Neuronal stem cell (in vitro differentiated cells): ENCODE measurements at regions not wholly inside any gene's neighbourhood (a gene's known extent, or its start where the extent isn't known, plus 50 kb on each side); places are given as distances from the start of the nearest gene placed in this dataset.

Experiments
- DNase-seq: peaks from one replicate; pipeline ENCODE4 v3.0.0-alpha.2; 2013; ENCODE audit warnings: low spot score
- H2AFZ ChIP-seq: one replicate; pipeline ENCODE4 v1.6.1; 2013; ENCODE audit warnings: mild to moderate bottlenecking, low read length, inconsistent platforms
- H2AK5ac ChIP-seq: 2 replicates; pipeline ENCODE4 v1.6.1; 2013; ENCODE audit warnings: low read depth, mild to moderate bottlenecking, inconsistent platforms, low read length, moderate library complexity, mixed read lengths
- H2BK120ac ChIP-seq: 2 replicates; pipeline ENCODE4 v1.6.1; 2013; ENCODE audit warnings: low read depth, mild to moderate bottlenecking, inconsistent platforms, low read length, moderate library complexity, mixed read lengths
- H2BK12ac ChIP-seq: one replicate; pipeline ENCODE4 v1.6.1; 2013; ENCODE audit warnings: low read length, inconsistent platforms
- H2BK15ac ChIP-seq: 2 replicates; pipeline ENCODE4 v1.6.1; 2013; ENCODE audit warnings: mild to moderate bottlenecking, low read length, inconsistent platforms, mixed read lengths
- H2BK5ac ChIP-seq: one replicate; pipeline ENCODE4 v1.6.1; 2013; ENCODE audit warnings: inconsistent platforms, mild to moderate bottlenecking, low read length, moderate library complexity
- H3K14ac ChIP-seq: one replicate; pipeline ENCODE4 v1.6.1; 2013; ENCODE audit warnings: low read length, inconsistent platforms
- H3K18ac ChIP-seq: 2 replicates; pipeline ENCODE4 v1.6.1; 2013; ENCODE audit warnings: low read length, inconsistent platforms
- H3K23ac ChIP-seq: 2 replicates; pipeline ENCODE4 v1.6.1; 2013; ENCODE audit warnings: low read depth, mild to moderate bottlenecking, mixed read lengths, low read length, inconsistent platforms; ENCODE audit not compliant: poor library complexity
- H3K27ac ChIP-seq: replicated peaks from 3 replicates; pipeline ENCODE4 v1.5.1; 2013; ENCODE audit warnings: low read length, inconsistent platforms
- H3K27me3 ChIP-seq, 3 experiments: 2 replicates each; pipeline ENCODE4 v1.6.1; 2013; ENCODE audit warnings: low read length in 3 of 3, mild to moderate bottlenecking in 2 of 3, inconsistent platforms in 1 of 3, low read depth in 1 of 3, mixed read lengths in 1 of 3, moderate library complexity in 1 of 3; ENCODE audit not compliant: control insufficient read depth in 3 of 3, insufficient read depth in 3 of 3
- H3K36me3 ChIP-seq, 2 donors: replicated peaks in 1 of 2; 2 replicates each; pipeline ENCODE4 v1.6.1; 2013; ENCODE audit warnings: low read length in 2 of 2; ENCODE audit not compliant: control insufficient read depth in 2 of 2, insufficient read depth in 2 of 2
- H3K4ac ChIP-seq: 2 replicates; pipeline ENCODE4 v1.6.1; 2013; ENCODE audit warnings: inconsistent platforms, mild to moderate bottlenecking, low read length, moderate library complexity
- H3K4me1 ChIP-seq, 2 donors: 1 replicate in 1 of 2; 2 replicates in 1 of 2; pipeline ENCODE4 v1.6.1; 2013; ENCODE audit warnings: low read length in 2 of 2, low read depth in 1 of 2; ENCODE audit not compliant: control insufficient read depth in 2 of 2, insufficient read depth in 1 of 2
- H3K4me2 ChIP-seq: one replicate; pipeline ENCODE4 v1.6.1; 2013; ENCODE audit warnings: mild to moderate bottlenecking, low read length, inconsistent platforms; ENCODE audit not compliant: insufficient read depth, poor library complexity, severe bottlenecking
- H3K4me3 ChIP-seq, 2 donors: 2 replicates each; pipeline ENCODE4 v1.5.1; 2013; ENCODE audit warnings: low read length in 2 of 2, mild to moderate bottlenecking in 2 of 2, inconsistent platforms in 1 of 2, moderate library complexity in 1 of 2
- H3K79me1 ChIP-seq: one replicate; pipeline ENCODE4 v1.6.1; 2013; ENCODE audit warnings: low read depth, mild to moderate bottlenecking, inconsistent platforms, low read length, moderate library complexity
- H3K9ac ChIP-seq: one replicate; pipeline ENCODE4 v1.6.1; 2013; ENCODE audit warnings: mild to moderate bottlenecking, low read depth, low read length, inconsistent platforms; ENCODE audit not compliant: poor library complexity
- H3K9me3 ChIP-seq, 2 donors: replicated peaks in 1 of 2; 2 replicates each; pipeline versions ENCODE3 to v1.6.1; 2013; ENCODE audit warnings: low read length in 2 of 2, mild to moderate bottlenecking in 2 of 2, inconsistent platforms in 1 of 2, low read depth in 1 of 2, mixed read lengths in 1 of 2, moderate library complexity in 1 of 2; ENCODE audit not compliant: control insufficient read depth in 2 of 2, insufficient read depth in 1 of 2
- H4K8ac ChIP-seq: one replicate; pipeline ENCODE4 v1.6.1; 2013; ENCODE audit warnings: low read depth, mild to moderate bottlenecking, inconsistent platforms, low read length, moderate library complexity
- H4K91ac ChIP-seq: one replicate; pipeline ENCODE4 v1.6.1; 2013; ENCODE audit warnings: low read length, low read depth, mild to moderate bottlenecking, inconsistent platforms; ENCODE audit not compliant: poor library complexity
- WGBS, 2 donors: extraction: QIAGEN DNeasy Blood & Tissue Kit; methylation state at CpG; one replicate each; pipeline ENCODE4 v1.1.7; 2013; ENCODE audit warnings: missing lambda C conversion rate in 2 of 2, mixed read lengths in 1 of 2; ENCODE audit not compliant: insufficient read length in 2 of 2, insufficient replicate concordance in 1 of 2; ENCODE audit errors: extremely low coverage in 2 of 2; 5-methylcytosine and 5-hydroxymethylcytosine counted together

DNA sequence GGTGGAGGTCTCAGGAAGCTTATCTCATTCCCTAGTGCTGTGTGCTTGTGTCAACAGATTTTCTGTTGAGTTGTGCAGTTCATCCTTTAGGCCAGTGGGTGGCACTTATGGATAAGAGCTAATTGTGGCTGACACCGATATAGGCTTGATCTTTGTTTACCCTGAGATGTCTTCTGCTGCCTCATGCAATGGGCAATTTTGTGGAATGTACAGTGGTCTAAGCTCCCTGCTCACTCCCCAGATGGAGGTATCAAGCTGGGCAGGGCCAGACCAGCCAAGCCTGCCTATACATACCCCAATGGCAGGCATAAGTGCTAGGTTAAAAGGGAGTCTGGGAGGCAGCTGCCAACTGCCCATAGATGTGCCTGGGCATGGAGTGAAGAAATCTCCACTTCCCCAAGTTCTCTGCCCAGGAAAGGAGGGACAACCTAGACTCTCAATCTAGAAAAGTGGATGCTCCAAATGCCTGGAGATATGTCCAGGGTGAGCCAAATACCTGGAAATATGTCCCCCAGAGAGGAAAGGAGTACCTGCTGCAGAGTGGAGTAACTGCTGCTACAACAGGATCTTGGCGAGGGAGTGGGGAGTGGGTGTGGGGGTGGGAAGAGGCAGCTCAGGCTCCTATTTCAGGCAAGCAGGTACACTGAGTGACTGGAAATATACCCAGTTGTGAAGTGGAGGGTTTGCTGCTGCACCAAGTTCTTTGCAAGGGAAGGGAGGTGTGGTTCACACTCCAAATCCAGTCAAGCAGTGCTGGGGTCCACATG is 53.2 kb upstream of the ARG1 start:
- no peak overlapping the region for H3K18ac ChIP-seq
- no peaks in the 10 kb centered on the region for H3K79me1 ChIP-seq
- H2BK15ac ChIP-seq: no peak overlapping the region
- H4K91ac ChIP-seq: no peak overlapping the region
- H3K4me2 ChIP-seq: no peak overlapping the region
- no peak overlapping the region for H3K4ac ChIP-seq
- no peak overlapping the region for H4K8ac ChIP-seq
- no peak overlapping the region for H3K9ac ChIP-seq
- H2BK5ac ChIP-seq: no peak overlapping the region
- no peaks in the 10 kb centered on the region for H3K27me3 ChIP-seq
- H3K23ac ChIP-seq: no peak overlapping the region
- DNase-seq: no peak
- H2BK120ac ChIP-seq: no peak overlapping the region
- H2BK12ac ChIP-seq: no peak overlapping the region
- WGBS, 2 donors: no CpG with 5 or more reads among the region's 2 CpGs
- peaks cover 0 to 3% of the 10 kb centered on the region in 2 donors for H3K9me3 ChIP-seq
- no peak overlapping the region for H3K14ac ChIP-seq
- no peak overlapping the region for H2AK5ac ChIP-seq
- H3K4me3 ChIP-seq: no peak overlapping the region
- H3K36me3 ChIP-seq: no peaks in the 10 kb centered on the region
- H3K4me1 ChIP-seq: no peaks in the 10 kb centered on the region
- no peak overlapping the region for H3K27ac ChIP-seq
- H2AFZ ChIP-seq: peak overlapping the region; percentile 72
